SK-N-SH treated with all-trans-retinoic acid at 6 μM for 48 hours (cell line): ENCODE measurements at regions not wholly inside any gene's neighbourhood (a gene's known extent, or its start where the extent isn't known, plus 50 kb on each side); places are given as distances from the start of the nearest gene placed in this dataset.

Source experiments
- ATAC-seq: fragments of 200-7000 bp; cut with Tn5 transposase; 3 replicates; pipeline ENCODE4 v1.9.1; 2020; ENCODE audit warnings: mild to moderate bottlenecking, moderate library complexity
- ARNTL ChIP-seq: fragments of 450-650 bp; formaldehyde crosslinking; IDR thresholded peaks from 2 replicates; pipeline ENCODE4 v1.5.0; 2020; ENCODE audit warnings: low read depth, mild to moderate bottlenecking, moderate library complexity, borderline replicate concordance
- BACH2 ChIP-seq: fragments of 250-450 bp; sonication (Bioruptor Pico); IDR thresholded peaks from 2 replicates; pipeline ENCODE4 v1.9.0; 2021; ENCODE audit warnings: mild to moderate bottlenecking, borderline replicate concordance
- CSDC2 ChIP-seq: fragments of 250-450 bp; sonication (Bioruptor Pico); IDR thresholded peaks from 2 replicates; pipeline ENCODE4 v1.5.0; 2020; ENCODE audit warnings: mild to moderate bottlenecking, moderate library complexity
- ESRRG ChIP-seq: fragments of 250-450 bp; sonication (Bioruptor Pico); IDR thresholded peaks from 2 replicates; pipeline ENCODE4 v1.6.1; 2021; ENCODE audit warnings: mild to moderate bottlenecking
- GLIS3 ChIP-seq: fragments of 250-450 bp; sonication (Bioruptor Pico); IDR thresholded peaks from 2 replicates; pipeline ENCODE4 v1.5.0; 2020; ENCODE audit warnings: mild to moderate bottlenecking, moderate library complexity
- ISL1 ChIP-seq: fragments of 250-450 bp; sonication (Bioruptor Pico); IDR thresholded peaks from 2 replicates; pipeline ENCODE4 v2.1.2; 2022; ENCODE audit warnings: mild to moderate bottlenecking, moderate library complexity
- OSR1 ChIP-seq: fragments of 250-450 bp; sonication (Bioruptor Pico); IDR thresholded peaks from 2 replicates; pipeline ENCODE4 v1.8.0; 2022; ENCODE audit warnings: moderate library complexity, mild to moderate bottlenecking, inconsistent platforms
- POU6F1 ChIP-seq: fragments of 250-450 bp; sonication (Bioruptor Pico); IDR thresholded peaks from 2 replicates; pipeline ENCODE4 v1.8.0; 2021; ENCODE audit warnings: low read depth, mild to moderate bottlenecking, moderate library complexity, borderline replicate concordance
- PPARA ChIP-seq: fragments of 250-450 bp; sonication (Bioruptor Pico); IDR thresholded peaks from 2 replicates; pipeline ENCODE4 v1.5.0; 2020; ENCODE audit warnings: mild to moderate bottlenecking, borderline replicate concordance
- RARB ChIP-seq: fragments of 250-450 bp; sonication (Bioruptor Pico); IDR thresholded peaks from 2 replicates; pipeline ENCODE4 v1.8.0; 2021; ENCODE audit warnings: mild to moderate bottlenecking, moderate library complexity
- TCF4 ChIP-seq: fragments of 250-450 bp; sonication (Bioruptor Pico); IDR thresholded peaks from 2 replicates; pipeline ENCODE4 v1.8.0; 2021; ENCODE audit warnings: mild to moderate bottlenecking, moderate library complexity, borderline replicate concordance
- TOX ChIP-seq: fragments of 250-450 bp; sonication (Bioruptor Pico); IDR thresholded peaks from 2 replicates; pipeline ENCODE4 v1.8.0; 2021; ENCODE audit warnings: mild to moderate bottlenecking, moderate library complexity, borderline replicate concordance
- ZC3H10 ChIP-seq: fragments of 250-450 bp; sonication (Bioruptor Pico); IDR thresholded peaks from 2 replicates; pipeline ENCODE4 v1.5.1; 2021; ENCODE audit warnings: mild to moderate bottlenecking, moderate library complexity
- ZFP3 ChIP-seq: fragments of 250-450 bp; sonication (Bioruptor Pico); IDR thresholded peaks from 2 replicates; pipeline ENCODE4 v1.5.0; 2020; ENCODE audit warnings: mild to moderate bottlenecking, moderate library complexity
- ZNF565 ChIP-seq: fragments of 450-650 bp; formaldehyde crosslinking; conservative IDR thresholded peaks from 2 replicates; pipeline ENCODE4 v1.5.0; 2020; ENCODE audit warnings: low read depth, mild to moderate bottlenecking, moderate library complexity
- ZNF70 ChIP-seq: fragments of 450-650 bp; formaldehyde crosslinking; IDR thresholded peaks from 2 replicates; pipeline ENCODE4 v1.5.0; 2020; ENCODE audit warnings: mild to moderate bottlenecking, moderate library complexity
- TF ChIP-seq, protein P1 (sequence below): fragments of 250-450 bp; sonication (Bioruptor Pico); IDR thresholded peaks from 2 replicates; pipeline ENCODE4 v1.8.0; 2020; ENCODE audit warnings: mild to moderate bottlenecking, moderate library complexity, borderline replicate concordance
- TF ChIP-seq, protein P2 (sequence below): fragments of 250-450 bp; sonication (Bioruptor Pico); IDR thresholded peaks from 2 replicates; pipeline ENCODE4 v1.5.1; 2021; ENCODE audit warnings: mild to moderate bottlenecking, moderate library complexity
- TF ChIP-seq, protein P3 (sequence below): fragments of 250-450 bp; sonication (Bioruptor Pico); IDR thresholded peaks from 2 replicates; pipeline ENCODE4 v1.5.0; 2020; ENCODE audit warnings: mild to moderate bottlenecking, moderate library complexity
- TF ChIP-seq, protein P4 (sequence below): fragments of 250-450 bp; sonication (Bioruptor Pico); IDR thresholded peaks from 2 replicates; pipeline ENCODE4 v1.5.1; 2020; ENCODE audit warnings: low read depth, mild to moderate bottlenecking, moderate library complexity

DNA sequence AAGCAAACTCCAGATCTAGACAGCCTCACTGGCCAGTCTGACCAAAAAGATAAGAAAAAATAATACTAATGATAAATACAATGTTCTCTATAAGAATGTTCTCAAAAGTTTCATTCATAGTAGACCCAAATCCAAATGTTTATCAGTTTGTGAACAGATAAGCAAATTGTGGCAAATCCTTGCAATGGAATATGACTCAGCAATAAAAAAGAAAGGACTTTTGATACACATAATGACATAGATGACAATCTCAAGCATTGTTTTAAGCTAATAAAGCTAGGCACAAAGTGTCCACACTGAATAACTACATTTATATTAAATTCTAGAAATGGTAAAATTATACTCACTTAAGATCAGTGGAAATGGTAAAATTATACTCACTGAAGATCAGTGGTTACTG is 195.4 kb upstream of the TYRP1 start:
- no peak for TF ChIP-seq ZC3H10 (CRISPR knock-in tag)
- no peak for TF ChIP-seq RARB (CRISPR knock-in tag)
- no peak for TF ChIP-seq OSR1 (CRISPR knock-in tag)
- no peak for TF ChIP-seq ARNTL (CRISPR knock-in tag)
- no peak for TF ChIP-seq ISL1 (CRISPR knock-in tag)
- no peak for TF ChIP-seq BACH2
- no peak for TF ChIP-seq TOX (CRISPR knock-in tag)
- TF ChIP-seq POU6F1: no peak
- no peak for TF ChIP-seq CSDC2
- no peak for TF ChIP-seq GLIS3 (CRISPR knock-in tag)
- no peak for TF ChIP-seq PPARA
- TF ChIP-seq, protein P1, sequence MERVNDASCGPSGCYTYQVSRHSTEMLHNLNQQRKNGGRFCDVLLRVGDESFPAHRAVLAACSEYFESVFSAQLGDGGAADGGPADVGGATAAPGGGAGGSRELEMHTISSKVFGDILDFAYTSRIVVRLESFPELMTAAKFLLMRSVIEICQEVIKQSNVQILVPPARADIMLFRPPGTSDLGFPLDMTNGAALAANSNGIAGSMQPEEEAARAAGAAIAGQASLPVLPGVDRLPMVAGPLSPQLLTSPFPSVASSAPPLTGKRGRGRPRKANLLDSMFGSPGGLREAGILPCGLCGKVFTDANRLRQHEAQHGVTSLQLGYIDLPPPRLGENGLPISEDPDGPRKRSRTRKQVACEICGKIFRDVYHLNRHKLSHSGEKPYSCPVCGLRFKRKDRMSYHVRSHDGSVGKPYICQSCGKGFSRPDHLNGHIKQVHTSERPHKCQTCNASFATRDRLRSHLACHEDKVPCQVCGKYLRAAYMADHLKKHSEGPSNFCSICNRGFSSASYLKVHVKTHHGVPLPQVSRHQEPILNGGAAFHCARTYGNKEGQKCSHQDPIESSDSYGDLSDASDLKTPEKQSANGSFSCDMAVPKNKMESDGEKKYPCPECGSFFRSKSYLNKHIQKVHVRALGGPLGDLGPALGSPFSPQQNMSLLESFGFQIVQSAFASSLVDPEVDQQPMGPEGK (CRISPR knock-in tag): no peak
- TF ChIP-seq ZFP3 (CRISPR knock-in tag): no peak
- TF ChIP-seq TCF4 (CRISPR knock-in tag): no peak
- TF ChIP-seq, protein P2, sequence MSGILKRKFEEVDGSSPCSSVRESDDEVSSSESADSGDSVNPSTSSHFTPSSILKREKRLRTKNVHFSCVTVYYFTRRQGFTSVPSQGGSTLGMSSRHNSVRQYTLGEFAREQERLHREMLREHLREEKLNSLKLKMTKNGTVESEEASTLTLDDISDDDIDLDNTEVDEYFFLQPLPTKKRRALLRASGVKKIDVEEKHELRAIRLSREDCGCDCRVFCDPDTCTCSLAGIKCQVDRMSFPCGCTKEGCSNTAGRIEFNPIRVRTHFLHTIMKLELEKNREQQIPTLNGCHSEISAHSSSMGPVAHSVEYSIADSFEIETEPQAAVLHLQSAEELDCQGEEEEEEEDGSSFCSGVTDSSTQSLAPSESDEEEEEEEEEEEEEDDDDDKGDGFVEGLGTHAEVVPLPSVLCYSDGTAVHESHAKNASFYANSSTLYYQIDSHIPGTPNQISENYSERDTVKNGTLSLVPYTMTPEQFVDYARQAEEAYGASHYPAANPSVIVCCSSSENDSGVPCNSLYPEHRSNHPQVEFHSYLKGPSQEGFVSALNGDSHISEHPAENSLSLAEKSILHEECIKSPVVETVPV (CRISPR knock-in tag): no peak
- TF ChIP-seq, protein P3, sequence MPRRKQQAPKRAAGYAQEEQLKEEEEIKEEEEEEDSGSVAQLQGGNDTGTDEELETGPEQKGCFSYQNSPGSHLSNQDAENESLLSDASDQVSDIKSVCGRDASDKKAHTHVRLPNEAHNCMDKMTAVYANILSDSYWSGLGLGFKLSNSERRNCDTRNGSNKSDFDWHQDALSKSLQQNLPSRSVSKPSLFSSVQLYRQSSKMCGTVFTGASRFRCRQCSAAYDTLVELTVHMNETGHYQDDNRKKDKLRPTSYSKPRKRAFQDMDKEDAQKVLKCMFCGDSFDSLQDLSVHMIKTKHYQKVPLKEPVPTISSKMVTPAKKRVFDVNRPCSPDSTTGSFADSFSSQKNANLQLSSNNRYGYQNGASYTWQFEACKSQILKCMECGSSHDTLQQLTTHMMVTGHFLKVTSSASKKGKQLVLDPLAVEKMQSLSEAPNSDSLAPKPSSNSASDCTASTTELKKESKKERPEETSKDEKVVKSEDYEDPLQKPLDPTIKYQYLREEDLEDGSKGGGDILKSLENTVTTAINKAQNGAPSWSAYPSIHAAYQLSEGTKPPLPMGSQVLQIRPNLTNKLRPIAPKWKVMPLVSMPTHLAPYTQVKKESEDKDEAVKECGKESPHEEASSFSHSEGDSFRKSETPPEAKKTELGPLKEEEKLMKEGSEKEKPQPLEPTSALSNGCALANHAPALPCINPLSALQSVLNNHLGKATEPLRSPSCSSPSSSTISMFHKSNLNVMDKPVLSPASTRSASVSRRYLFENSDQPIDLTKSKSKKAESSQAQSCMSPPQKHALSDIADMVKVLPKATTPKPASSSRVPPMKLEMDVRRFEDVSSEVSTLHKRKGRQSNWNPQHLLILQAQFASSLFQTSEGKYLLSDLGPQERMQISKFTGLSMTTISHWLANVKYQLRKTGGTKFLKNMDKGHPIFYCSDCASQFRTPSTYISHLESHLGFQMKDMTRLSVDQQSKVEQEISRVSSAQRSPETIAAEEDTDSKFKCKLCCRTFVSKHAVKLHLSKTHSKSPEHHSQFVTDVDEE (CRISPR knock-in tag): no peak
- TF ChIP-seq, protein P4, sequence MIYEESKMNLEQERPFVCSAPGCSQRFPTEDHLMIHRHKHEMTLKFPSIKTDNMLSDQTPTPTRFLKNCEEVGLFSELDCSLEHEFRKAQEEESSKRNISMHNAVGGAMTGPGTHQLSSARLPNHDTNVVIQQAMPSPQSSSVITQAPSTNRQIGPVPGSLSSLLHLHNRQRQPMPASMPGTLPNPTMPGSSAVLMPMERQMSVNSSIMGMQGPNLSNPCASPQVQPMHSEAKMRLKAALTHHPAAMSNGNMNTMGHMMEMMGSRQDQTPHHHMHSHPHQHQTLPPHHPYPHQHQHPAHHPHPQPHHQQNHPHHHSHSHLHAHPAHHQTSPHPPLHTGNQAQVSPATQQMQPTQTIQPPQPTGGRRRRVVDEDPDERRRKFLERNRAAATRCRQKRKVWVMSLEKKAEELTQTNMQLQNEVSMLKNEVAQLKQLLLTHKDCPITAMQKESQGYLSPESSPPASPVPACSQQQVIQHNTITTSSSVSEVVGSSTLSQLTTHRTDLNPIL (CRISPR knock-in tag): no peak
- ATAC-seq: no peak

DNA sequence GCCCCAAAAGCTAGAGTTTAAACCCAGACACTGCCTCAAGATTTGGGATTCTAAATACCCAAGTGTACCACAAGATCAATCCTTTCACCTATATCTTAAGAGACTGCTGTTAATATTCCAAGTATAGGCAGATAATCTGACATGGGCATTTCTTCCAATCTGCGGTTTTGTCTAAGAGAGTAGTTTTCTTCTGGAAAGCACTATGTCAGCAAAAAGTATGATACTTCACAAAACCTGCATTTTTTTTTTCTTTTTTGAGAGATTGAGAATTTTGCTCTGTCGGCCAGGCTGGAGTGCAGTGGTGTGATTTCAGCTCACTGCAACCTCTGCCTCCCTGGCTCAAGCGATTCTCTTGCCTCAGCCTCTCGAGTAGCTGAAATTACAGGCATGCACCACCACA is 190.7 kb upstream of the TYRP1 start:
- ATAC-seq: no peak
- TF ChIP-seq ZFP3 (CRISPR knock-in tag) (no peak), ZC3H10 (CRISPR knock-in tag) (no peak), PPARA (no peak), ESRRG (CRISPR knock-in tag) (no peak), POU6F1 (no peak), ZNF70 (CRISPR knock-in tag) (no peak), GLIS3 (CRISPR knock-in tag) (no peak), OSR1 (CRISPR knock-in tag) (no peak), BACH2 (no peak), RARB (CRISPR knock-in tag) (no peak), ZNF565 (CRISPR knock-in tag) (no peak), TOX (CRISPR knock-in tag) (no peak)
- TF ChIP-seq, all 23 proteins: peak for 0
